Anterior cingulate cortex (tissue), 58 donors: ENCODE measurements at regions not wholly inside any gene's neighbourhood (a gene's known extent, or its start where the extent isn't known, plus 50 kb on each side); places are given as distances from the start of the nearest gene placed in this dataset.
"Not testable (repeated sequence)": the region's sequence is repeated elsewhere in the genome, so short reads cannot be mapped to it uniquely, and the experiment has no call there.

Source experiments
- DNase-seq, 58 donors: peaks; one replicate each; lab custom pipeline; 2025; lab: John Stamatoyannopoulos, UW

GRCh38 chr12:4139191-4139590, 134.4 kb upstream of the CCND2 start:
- DNase-seq: no peak

GRCh38 chr12:4138532-4138931, 135.0 kb upstream of the CCND2 start:
- not testable (repeated sequence) for DNase-seq

GRCh38 chr12:4138051-4138450, 135.5 kb upstream of the CCND2 start:
- no peak for DNase-seq

- no peak for DNase-seq
Observed at GRCh38 chr12:4137441-4137840, 136.1 kb upstream of the CCND2 start.

- DNase-seq: peak in 1 of 58 donors; percentile 6
Observed at GRCh38 chr12:4137015-4137414, 136.5 kb upstream of the CCND2 start.

GRCh38 chr12:4135919-4136605, 137.5 kb upstream of the CCND2 start:
- DNase-seq: peak in 4 of 58 donors; percentile 9 to 26 (median 19)

GRCh38 chr12:4134448-4135263, 138.9 kb upstream of the CCND2 start:
- DNase-seq: no peak

- DNase-seq: peak in 4 of 58 donors; percentile 3 to 38 (median 22)
Observed at GRCh38 chr12:4133636-4134447, 139.7 kb upstream of the CCND2 start.

- no peak for DNase-seq
Observed at GRCh38 chr12:4133029-4133428, 140.5 kb upstream of the CCND2 start.

GRCh38 chr12:4121506-4122020, 152.0 kb upstream of the CCND2 start:
- no peak for DNase-seq

GRCh38 chr12:4120316-4120917, 153.1 kb upstream of the CCND2 start:
- no peak for DNase-seq

- DNase-seq: no peak
Observed at GRCh38 chr12:4119157-4119761, 154.3 kb upstream of the CCND2 start.

- DNase-seq: no peak
Observed at GRCh38 chr12:4118601-4119156, 154.9 kb upstream of the CCND2 start.

GRCh38 chr12:4118017-4118510, 155.5 kb upstream of the CCND2 start:
- DNase-seq: peak in 7 of 58 donors; percentile 12 to 26 (median 21)

GRCh38 chr12:4117386-4118016, 156.1 kb upstream of the CCND2 start:
- DNase-seq: no peak

- DNase-seq: no peak
Observed at GRCh38 chr12:4116251-4117111, 157.1 kb upstream of the CCND2 start.

GRCh38 chr12:4115570-4115969, 158.0 kb upstream of the CCND2 start:
- DNase-seq: no peak

GRCh38 chr12:4114986-4115385, 158.6 kb upstream of the CCND2 start:
- no peak for DNase-seq
